ENCODE measurements at regions not wholly inside any gene's neighbourhood (a gene's known extent, or its start where the extent isn't known, plus 50 kb on each side); places are given as distances from the start of the nearest gene placed in this dataset.

DNA sequence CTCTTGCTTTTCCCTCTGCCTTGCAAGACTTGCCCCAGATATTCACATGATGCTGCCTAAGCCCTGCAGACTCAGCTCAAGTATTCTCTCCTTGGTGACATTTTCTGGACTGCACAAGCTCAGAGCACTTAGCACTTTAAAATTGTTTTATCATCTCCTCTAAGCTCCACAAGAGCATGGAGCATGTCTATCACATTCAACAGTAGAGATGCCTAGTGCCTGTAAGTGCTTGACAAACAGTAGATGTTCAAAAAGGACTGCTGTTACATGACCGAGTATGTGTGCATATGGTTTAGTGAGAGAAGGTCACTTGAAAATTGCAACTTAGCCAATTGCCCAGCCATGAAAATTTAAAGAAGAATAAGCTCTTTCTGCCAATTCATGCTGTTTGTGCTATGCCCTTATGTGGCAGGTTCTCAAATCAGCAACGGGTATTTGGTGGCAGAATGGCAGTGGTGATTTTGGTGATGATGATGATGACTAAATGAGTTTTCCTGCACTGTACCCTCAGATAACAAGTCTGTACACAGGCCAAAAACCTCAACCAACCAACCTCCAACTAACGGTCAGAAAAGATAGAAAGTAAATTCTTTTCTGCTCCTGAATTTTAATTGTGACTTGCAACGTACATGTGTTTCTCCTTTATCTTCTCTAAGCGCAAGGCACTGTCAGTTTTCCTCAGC is 647.2 kb upstream of the UBE2E2 start (continued):
- TF ChIP-seq GFI1 (CRISPR knock-in tag; IDR thresholded peaks at IDR 0.05; ENCODE audit: borderline replicate concordance) (no peak), KDM2A (CRISPR knock-in tag; IDR thresholded peaks at IDR 0.05; ENCODE audit: borderline replicate concordance, low read depth) (no peak), PITX1 (CRISPR knock-in tag; IDR thresholded peaks at IDR 0.05) (no peak), FOXJ3 (CRISPR knock-in tag; IDR thresholded peaks at IDR 0.05; ENCODE audit: borderline replicate concordance) (no peak)
- TF ChIP-seq, protein P1, sequence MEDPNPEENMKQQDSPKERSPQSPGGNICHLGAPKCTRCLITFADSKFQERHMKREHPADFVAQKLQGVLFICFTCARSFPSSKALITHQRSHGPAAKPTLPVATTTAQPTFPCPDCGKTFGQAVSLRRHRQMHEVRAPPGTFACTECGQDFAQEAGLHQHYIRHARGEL (CRISPR knock-in tag; IDR thresholded peaks at IDR 0.05) = no peak

DNA sequence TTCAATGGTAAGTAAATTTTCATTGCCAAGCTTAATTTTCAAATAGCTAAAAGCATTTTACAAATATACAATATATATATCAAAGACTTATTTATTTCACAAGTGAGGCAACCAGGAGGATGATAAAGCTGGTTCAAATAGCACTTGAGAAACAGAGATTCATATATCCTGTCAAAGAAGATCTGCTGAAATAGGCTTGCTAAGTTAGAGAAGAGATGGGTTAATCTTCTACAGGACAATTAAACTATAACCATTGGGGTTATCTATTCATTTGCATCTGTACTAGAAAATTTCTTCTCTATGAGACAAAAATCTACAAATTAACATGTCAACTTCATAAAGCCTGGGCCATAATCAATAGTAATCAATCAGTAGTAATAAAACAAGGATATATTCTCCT is 637.7 kb upstream of the UBE2E2 start:
- Histone ChIP-seq H3K9me3 (ENCODE audit: low read length) (no peaks in the 10 kb centered on the region), H3K36me3 (replicated peaks in 1 of 2; ENCODE audit: control insufficient read depth in 1 of 2, insufficient read depth in 2 of 2, low read length in 2 of 2) (no peaks in the 10 kb centered on the region), H3K27ac (ENCODE audit: extremely low read length, insufficient read depth, low read length) (no peak overlapping the region), H3K4me2 (ENCODE audit: low read depth, low read length) (no peak overlapping the region), H4K20me1 (ENCODE audit: insufficient read depth, low read length) (no peaks in the 10 kb centered on the region), H3K4me3 (replicated peaks in 1 of 3; ENCODE audit: insufficient read depth in 1 of 3, low read depth in 2 of 3, low read length in 3 of 3) (no peak overlapping the region), H3K9ac (ENCODE audit: insufficient read depth, low read depth, low read length) (no peak overlapping the region), H3K27me3 (ENCODE audit: control insufficient read depth in 1 of 2, insufficient read depth in 2 of 2, low read length in 2 of 2) (no peaks in the 10 kb centered on the region), H2AFZ (ENCODE audit: low read length) (no peak overlapping the region), H3K79me2 (ENCODE audit: insufficient read depth, low read length) (no peaks in the 10 kb centered on the region), H3K4me1 (ENCODE audit: insufficient read depth, low read length) (peaks cover 13% of the 10 kb centered on the region)
- no peak for FAIRE-seq
- in situ Hi-C loops (cut with HindIII; ENCODE audit: extremely low pct_ligation_motif_present, low pct_unique_long_range_greater_than_20kb) = loop anchor here (10.0 to 25.0 kb wide), 2 partner anchors 119 to 397 kb away; no protein-coding TSS in a partner anchor
- intact Hi-C loops (cut with micrococcal nuclease; ENCODE audit: unreplicated experiment) = loop anchor here (5.0 kb wide), 1 partner anchor 47 kb away; no protein-coding TSS in a partner anchor
- DNase-seq (ENCODE audit: low spot score) = no peak
- ATAC-seq = no peak
- BruUV-seq (replicated peaks) = no TSS peak
- CTCF ChIA-PET (ENCODE audit: low intra/inter-chr PET ratio, low total read pairs) = no interaction called here
- POLR2A ChIA-PET = no interaction called here
- TF ChIP-seq, protein P2, sequence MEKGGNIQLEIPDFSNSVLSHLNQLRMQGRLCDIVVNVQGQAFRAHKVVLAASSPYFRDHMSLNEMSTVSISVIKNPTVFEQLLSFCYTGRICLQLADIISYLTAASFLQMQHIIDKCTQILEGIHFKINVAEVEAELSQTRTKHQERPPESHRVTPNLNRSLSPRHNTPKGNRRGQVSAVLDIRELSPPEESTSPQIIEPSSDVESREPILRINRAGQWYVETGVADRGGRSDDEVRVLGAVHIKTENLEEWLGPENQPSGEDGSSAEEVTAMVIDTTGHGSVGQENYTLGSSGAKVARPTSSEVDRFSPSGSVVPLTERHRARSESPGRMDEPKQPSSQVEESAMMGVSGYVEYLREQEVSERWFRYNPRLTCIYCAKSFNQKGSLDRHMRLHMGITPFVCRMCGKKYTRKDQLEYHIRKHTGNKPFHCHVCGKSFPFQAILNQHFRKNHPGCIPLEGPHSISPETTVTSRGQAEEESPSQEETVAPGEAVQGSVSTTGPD (CRISPR knock-in tag; IDR thresholded peaks at IDR 0.05) = no peak
- TF ChIP-seq, protein P3, sequence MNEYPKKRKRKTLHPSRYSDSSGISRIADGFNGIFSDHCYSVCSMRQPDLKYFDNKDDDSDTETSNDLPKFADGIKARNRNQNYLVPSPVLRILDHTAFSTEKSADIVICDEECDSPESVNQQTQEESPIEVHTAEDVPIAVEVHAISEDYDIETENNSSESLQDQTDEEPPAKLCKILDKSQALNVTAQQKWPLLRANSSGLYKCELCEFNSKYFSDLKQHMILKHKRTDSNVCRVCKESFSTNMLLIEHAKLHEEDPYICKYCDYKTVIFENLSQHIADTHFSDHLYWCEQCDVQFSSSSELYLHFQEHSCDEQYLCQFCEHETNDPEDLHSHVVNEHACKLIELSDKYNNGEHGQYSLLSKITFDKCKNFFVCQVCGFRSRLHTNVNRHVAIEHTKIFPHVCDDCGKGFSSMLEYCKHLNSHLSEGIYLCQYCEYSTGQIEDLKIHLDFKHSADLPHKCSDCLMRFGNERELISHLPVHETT (CRISPR knock-in tag; conservative IDR thresholded peaks at IDR 0.05) = no peak
- TF ChIP-seq SMAD3 (CRISPR knock-in tag; IDR thresholded peaks at IDR 0.05) (no peak), GTF2F1 (IDR thresholded peaks at IDR 0.05; ENCODE audit: low read length) (no peak), ZNF235 (CRISPR knock-in tag; IDR thresholded peaks at IDR 0.05; ENCODE audit: borderline replicate concordance) (no peak), HNRNPLL (IDR thresholded peaks at IDR 0.05; ENCODE audit: low read depth, low read length, poor library complexity, severe bottlenecking) (no peak), ZNF780A (CRISPR knock-in tag; IDR thresholded peaks at IDR 0.05) (no peak), RFX1 (IDR thresholded peaks at IDR 0.05) (no peak), CHD4 (IDR thresholded peaks at IDR 0.05; ENCODE audit: borderline replicate concordance, low read length) (no peak)
- TF ChIP-seq, protein P4, sequence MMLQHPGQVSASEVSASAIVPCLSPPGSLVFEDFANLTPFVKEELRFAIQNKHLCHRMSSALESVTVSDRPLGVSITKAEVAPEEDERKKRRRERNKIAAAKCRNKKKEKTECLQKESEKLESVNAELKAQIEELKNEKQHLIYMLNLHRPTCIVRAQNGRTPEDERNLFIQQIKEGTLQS (CRISPR knock-in tag; IDR thresholded peaks at IDR 0.05) = no peak
- TF ChIP-seq, protein P5, sequence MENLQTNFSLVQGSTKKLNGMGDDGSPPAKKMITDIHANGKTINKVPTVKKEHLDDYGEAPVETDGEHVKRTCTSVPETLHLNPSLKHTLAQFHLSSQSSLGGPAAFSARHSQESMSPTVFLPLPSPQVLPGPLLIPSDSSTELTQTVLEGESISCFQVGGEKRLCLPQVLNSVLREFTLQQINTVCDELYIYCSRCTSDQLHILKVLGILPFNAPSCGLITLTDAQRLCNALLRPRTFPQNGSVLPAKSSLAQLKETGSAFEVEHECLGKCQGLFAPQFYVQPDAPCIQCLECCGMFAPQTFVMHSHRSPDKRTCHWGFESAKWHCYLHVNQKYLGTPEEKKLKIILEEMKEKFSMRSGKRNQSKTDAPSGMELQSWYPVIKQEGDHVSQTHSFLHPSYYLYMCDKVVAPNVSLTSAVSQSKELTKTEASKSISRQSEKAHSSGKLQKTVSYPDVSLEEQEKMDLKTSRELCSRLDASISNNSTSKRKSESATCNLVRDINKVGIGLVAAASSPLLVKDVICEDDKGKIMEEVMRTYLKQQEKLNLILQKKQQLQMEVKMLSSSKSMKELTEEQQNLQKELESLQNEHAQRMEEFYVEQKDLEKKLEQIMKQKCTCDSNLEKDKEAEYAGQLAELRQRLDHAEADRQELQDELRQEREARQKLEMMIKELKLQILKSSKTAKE (CRISPR knock-in tag; IDR thresholded peaks at IDR 0.05; ENCODE audit: borderline replicate concordance) = no peak
- TF ChIP-seq, protein P6, sequence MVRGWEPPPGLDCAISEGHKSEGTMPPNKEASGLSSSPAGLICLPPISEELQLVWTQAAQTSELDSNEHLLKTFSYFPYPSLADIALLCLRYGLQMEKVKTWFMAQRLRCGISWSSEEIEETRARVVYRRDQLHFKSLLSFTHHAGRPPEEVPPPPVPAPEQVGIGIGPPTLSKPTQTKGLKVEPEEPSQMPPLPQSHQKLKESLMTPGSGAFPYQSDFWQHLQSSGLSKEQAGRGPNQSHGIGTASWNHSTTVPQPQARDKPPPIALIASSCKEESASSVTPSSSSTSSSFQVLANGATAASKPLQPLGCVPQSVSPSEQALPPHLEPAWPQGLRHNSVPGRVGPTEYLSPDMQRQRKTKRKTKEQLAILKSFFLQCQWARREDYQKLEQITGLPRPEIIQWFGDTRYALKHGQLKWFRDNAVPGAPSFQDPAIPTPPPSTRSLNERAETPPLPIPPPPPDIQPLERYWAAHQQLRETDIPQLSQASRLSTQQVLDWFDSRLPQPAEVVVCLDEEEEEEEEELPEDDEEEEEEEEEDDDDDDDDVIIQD (CRISPR knock-in tag; IDR thresholded peaks at IDR 0.05; ENCODE audit: low read depth) = no peak

Measured in HepG2 (cell line).